ENCODE measurements at regions not wholly inside any gene's neighbourhood (a gene's known extent, or its start where the extent isn't known, plus 50 kb on each side); places are given as distances from the start of the nearest gene placed in this dataset.

GRCh38 chr22:48442663-48443062 lies 1385.0 kb downstream of the BRD1 start:
- DNase-seq = no peak

GRCh38 chr22:48441553-48441850 lies 1386.2 kb downstream of the BRD1 start:
- DNase-seq = no peak

GRCh38 chr22:48440673-48441552 lies 1386.8 kb downstream of the BRD1 start:
- DNase-seq = no peak

GRCh38 chr22:48440176-48440575 lies 1387.5 kb downstream of the BRD1 start:
- DNase-seq = no peak

GRCh38 chr22:48439560-48440135 lies 1388.0 kb downstream of the BRD1 start:
- DNase-seq = no peak

GRCh38 chr22:48438800-48439559 lies 1388.7 kb downstream of the BRD1 start:
- DNase-seq = no peak

- DNase-seq = no peak
Measured at GRCh38 chr22:48438096-48438495, 1389.6 kb downstream of the BRD1 start.

- DNase-seq = no peak
Measured at GRCh38 chr22:48436201-48436931, 1391.3 kb downstream of the BRD1 start.

- no peak for DNase-seq
Measured at GRCh38 chr22:48434868-48435250, 1392.8 kb downstream of the BRD1 start.

- DNase-seq = no peak
Measured at GRCh38 chr22:48434156-48434867, 1393.4 kb downstream of the BRD1 start.

GRCh38 chr22:48433647-48434046 lies 1394.0 kb downstream of the BRD1 start:
- DNase-seq = no peak

- no peak for DNase-seq
Measured at GRCh38 chr22:48432781-48433518, 1394.7 kb downstream of the BRD1 start.

- no peak for DNase-seq
Measured at GRCh38 chr22:48431536-48432315, 1395.9 kb downstream of the BRD1 start.

- DNase-seq = no peak
Measured at GRCh38 chr22:48431014-48431413, 1396.7 kb downstream of the BRD1 start.

- DNase-seq = no peak
Measured at GRCh38 chr22:48429446-48430020, 1398.1 kb downstream of the BRD1 start.

GRCh38 chr22:48428631-48429371 lies 1398.9 kb downstream of the BRD1 start:
- DNase-seq = no peak

- no peak for DNase-seq
Measured at GRCh38 chr22:48427731-48428211, 1399.9 kb downstream of the BRD1 start.

- DNase-seq = no peak
Measured at GRCh38 chr22:48426466-48427380, 1401.0 kb downstream of the BRD1 start.

- DNase-seq = no peak
Measured at GRCh38 chr22:48425641-48426040, 1402.0 kb downstream of the BRD1 start.
